Memory B cell (primary cell): ENCODE measurements at regions not wholly inside any gene's neighbourhood (a gene's known extent, or its start where the extent isn't known, plus 50 kb on each side); places are given as distances from the start of the nearest gene placed in this dataset.
"Not testable (repeated sequence)": the region's sequence is repeated elsewhere in the genome, so short reads cannot be mapped to it uniquely, and the experiment has no call there.

Experiments used
- ATAC-seq: fragments of 150-1000 bp; cut with Tn5 transposase; 2 replicates; pipeline ENCODE4 v1.10.0; 2021; ENCODE audit warnings: low read depth, mild to moderate bottlenecking, moderate library complexity
- DNase-seq, 2 donors: peaks; one replicate each; pipeline ENCODE4 v3.0.0; 2022; ENCODE audit warnings: low spot score in 2 of 2
- H3K27ac Mint-ChIP-seq: one replicate; pipeline ENCODE4 v1.8.0; 2022; ENCODE audit warnings: mild to moderate bottlenecking, moderate library complexity, mixed read lengths
- H3K27me3 Mint-ChIP-seq: one replicate; pipeline ENCODE4 v1.8.0; 2022; ENCODE audit warnings: mixed read lengths
- H3K36me3 Mint-ChIP-seq: one replicate; pipeline ENCODE4 v1.8.0; 2022; ENCODE audit warnings: mild to moderate bottlenecking, mixed read lengths
- H3K4me1 Mint-ChIP-seq: one replicate; pipeline ENCODE4 v1.8.0; 2022; ENCODE audit warnings: mixed read lengths
- H3K4me3 Mint-ChIP-seq: one replicate; pipeline ENCODE4 v1.8.0; 2022; ENCODE audit warnings: mild to moderate bottlenecking, moderate library complexity, mixed read lengths
- H3K9me3 Mint-ChIP-seq: one replicate; pipeline ENCODE4 v1.8.0; 2022; ENCODE audit warnings: mixed read lengths

DNA sequence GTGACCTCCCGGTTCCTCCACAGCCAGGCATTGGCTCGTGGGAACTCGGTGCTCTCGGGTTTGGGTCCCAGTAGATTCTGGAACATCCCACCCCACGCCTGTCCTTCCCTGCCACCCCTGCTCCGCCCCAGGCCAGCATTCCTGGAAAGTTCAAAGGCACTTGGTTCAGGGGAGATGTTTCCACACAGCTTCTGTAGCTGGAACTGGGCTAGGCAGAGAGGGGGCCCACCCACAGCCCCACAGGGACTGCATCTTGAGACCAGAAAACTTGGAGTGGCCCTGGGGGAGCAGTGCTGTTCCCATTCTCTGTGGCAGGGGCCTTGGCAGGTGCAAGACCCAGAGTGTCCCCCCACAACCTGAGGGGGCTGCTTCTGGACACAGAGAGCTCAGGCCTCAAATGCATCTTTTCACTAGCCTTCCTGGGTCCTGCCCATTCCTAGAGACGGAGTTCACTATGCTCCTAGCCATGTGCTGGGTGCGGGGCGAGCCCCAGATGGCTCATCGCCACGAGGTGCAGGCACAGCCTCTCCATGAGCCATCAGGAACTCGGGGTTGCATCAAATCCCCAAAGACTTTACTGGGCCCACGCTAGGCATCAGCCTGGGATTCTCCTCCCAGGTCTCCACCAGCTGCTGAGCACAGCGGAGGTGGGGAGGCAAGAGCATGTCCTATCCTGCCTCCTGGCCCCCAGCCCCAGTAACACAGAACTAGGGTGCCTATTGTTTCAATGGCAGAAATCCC, 68.7 kb downstream of the ZFP36L2 start:
- ATAC-seq (no peak), DNase-seq (no peak)
- Mint-ChIP-seq H3K27me3 (no peaks in the 10 kb centered on the region), H3K36me3 (no peaks in the 10 kb centered on the region), H3K4me3 (no peak overlapping the region), H3K27ac (peak overlapping the region; percentile 96), H3K9me3 (no peaks in the 10 kb centered on the region), H3K4me1 (peaks cover 41% of the 10 kb centered on the region)

DNA sequence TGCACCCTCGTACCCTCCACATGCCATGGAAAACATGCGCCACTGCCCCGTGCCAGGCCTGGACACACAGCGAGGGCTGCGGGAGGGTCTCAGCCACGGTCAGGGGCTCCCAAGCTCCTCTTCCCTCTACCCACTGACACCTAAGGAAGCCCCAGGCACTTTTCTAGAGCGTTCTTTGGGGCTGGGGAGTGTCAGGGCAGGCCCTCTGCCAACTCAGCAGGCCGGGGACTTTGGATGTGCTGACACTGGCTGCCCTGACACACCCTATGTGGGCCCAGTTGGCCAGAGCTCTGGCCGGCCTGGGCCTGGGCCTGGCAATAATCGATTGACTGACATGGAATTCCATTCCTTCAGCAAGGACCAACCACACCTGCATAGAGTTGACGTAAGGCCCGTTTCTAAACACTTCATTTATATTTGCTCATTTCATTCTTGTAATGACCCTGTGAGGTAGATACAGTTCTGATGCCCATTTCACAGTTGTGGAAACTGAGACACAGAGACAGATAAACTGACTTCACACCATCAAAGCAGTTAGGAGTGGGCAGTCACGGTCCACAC, 70.5 kb downstream of the ZFP36L2 start:
- DNase-seq (no peak), ATAC-seq (no peak)
- H3K36me3 Mint-ChIP-seq: no peaks in the 10 kb centered on the region
- no peaks in the 10 kb centered on the region for H3K9me3 Mint-ChIP-seq
- peaks cover 36% of the 10 kb centered on the region for H3K4me1 Mint-ChIP-seq
- H3K27ac Mint-ChIP-seq: peak overlapping the region; percentile 53
- no peak overlapping the region for H3K4me3 Mint-ChIP-seq
- no peaks in the 10 kb centered on the region for H3K27me3 Mint-ChIP-seq

DNA sequence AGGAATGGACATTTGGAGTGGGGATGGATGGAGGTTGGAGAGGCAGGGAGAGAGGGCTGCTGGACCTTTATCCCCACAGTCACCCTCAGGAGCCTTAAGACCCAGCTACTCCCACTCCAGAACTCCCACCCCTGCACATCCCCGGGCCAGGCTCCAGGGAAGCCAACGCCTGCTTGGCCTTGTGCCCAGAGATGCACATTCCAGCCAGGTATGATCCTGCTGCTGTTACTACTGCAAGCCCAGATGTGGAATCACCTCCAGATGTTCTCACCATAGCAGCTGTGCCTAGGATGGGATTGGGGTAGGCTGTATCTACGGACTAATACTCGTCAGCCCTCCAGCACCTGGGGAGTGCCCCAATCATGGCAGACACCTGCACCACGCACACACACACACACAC, 71.7 kb downstream of the ZFP36L2 start:
- Mint-ChIP-seq H3K36me3 (no peaks in the 10 kb centered on the region), H3K27ac (no peak overlapping the region), H3K9me3 (no peaks in the 10 kb centered on the region), H3K4me1 (peaks cover 32% of the 10 kb centered on the region), H3K4me3 (no peak overlapping the region), H3K27me3 (no peaks in the 10 kb centered on the region)
- DNase-seq (no peak), ATAC-seq (no peak)

DNA sequence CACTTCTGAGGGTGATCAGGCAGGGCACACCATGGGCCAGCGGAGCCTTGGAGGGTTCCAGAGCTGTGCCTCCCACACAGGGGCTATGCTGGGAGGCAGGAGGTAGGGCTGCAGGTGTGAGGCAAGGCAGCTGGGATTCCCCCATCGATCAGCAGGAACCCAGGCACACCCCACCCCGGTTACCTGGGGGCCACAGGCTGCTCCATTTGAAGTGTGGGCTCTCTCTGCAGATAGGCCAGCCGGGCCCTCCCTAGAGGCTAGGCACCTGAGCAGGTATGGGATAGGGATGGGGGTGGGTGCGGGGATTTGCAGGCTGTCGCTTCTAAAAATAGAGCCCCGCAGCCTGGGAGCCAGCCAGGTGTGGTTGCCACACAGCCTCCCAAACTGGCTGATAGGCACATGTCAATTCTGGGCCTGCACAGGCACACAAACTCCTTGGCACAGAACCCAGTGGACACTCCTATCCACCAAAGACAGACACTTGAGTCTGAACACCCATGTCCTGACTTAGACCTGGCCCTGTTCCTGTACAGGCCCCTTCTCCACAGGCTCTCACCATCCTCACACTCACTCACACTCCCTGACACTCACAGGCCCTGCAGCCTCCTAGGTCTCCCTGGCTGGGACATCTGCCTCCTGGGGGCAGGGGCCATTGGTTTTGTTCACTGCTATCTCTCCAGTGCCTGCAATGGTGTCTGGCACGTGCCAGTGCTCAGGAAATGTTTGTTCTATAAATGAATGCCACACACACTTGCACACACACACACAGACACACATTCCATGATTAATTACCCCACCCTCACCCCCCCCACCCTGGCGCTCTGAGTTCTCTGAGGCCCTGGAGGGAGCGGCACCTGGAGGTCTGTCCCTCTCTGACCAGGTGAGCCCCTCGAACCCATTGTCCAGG, 73.4 kb downstream of the ZFP36L2 start:
- Mint-ChIP-seq H3K36me3 (no peaks in the 10 kb centered on the region), H3K27ac (no peak overlapping the region), H3K27me3 (no peaks in the 10 kb centered on the region), H3K4me3 (no peak overlapping the region), H3K9me3 (no peaks in the 10 kb centered on the region), H3K4me1 (peaks cover 22% of the 10 kb centered on the region)
- ATAC-seq (no peak), DNase-seq (no peak)

DNA sequence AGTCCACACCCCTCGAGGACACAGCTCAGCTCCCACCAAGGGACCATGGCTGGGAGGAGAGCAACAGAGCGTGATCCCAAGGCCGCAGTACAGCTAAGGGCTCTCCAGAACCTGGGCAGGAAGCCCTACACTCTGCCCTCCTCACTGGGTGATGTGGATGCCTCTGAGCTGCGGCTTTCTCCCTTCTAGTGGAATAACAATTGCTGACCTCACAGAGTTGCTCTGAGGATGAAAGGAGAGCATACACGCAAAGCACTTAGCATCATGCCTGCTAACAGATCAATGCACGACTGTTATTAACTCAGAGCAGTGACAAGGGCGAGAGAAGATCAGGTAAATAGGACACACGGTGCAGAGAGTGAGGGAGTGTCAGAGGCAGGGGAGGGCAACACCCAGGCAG, 74.2 kb downstream of the ZFP36L2 start:
- Mint-ChIP-seq H3K27me3 (no peaks in the 10 kb centered on the region), H3K4me1 (peaks cover 22% of the 10 kb centered on the region), H3K9me3 (no peaks in the 10 kb centered on the region), H3K36me3 (no peaks in the 10 kb centered on the region), H3K4me3 (no peak overlapping the region), H3K27ac (no peak overlapping the region)
- no peak for ATAC-seq
- no peak for DNase-seq

DNA sequence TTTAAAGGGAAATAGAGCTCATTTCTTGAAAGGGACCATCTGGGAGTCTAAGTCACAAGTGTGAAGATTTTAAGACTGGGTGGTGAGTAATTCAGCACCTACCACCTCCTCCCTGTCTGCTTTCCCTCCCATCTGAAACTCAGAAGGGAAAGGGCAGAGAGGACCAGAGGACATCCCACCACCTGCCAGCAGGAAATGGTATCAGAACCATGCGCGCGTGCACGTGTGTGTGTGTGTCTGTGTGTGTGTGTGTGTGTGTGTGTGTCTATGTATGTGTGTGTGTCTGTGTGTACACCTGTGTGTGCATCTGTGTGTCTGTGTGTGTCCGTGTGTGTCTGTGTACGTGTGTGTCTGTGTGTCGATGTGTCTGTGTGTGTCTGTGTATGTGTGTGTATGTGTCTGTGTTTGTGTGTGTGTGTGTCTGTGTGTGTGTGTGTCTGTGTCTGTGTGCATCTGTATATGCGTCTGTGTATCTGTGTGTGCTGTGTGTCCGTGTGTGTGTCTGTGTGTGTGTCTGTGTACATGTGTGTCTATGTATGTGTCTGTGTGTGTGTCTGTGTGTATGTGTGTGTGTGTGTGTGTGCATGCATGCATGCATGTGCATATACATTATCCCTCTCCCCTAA, 76.8 kb downstream of the ZFP36L2 start:
- Mint-ChIP-seq H3K27ac (no peak overlapping the region), H3K36me3 (no peaks in the 10 kb centered on the region), H3K9me3 (no peaks in the 10 kb centered on the region), H3K4me1 (peaks cover 19% of the 10 kb centered on the region), H3K4me3 (no peak overlapping the region), H3K27me3 (no peaks in the 10 kb centered on the region)
- DNase-seq (no peak), ATAC-seq (no peak)

DNA sequence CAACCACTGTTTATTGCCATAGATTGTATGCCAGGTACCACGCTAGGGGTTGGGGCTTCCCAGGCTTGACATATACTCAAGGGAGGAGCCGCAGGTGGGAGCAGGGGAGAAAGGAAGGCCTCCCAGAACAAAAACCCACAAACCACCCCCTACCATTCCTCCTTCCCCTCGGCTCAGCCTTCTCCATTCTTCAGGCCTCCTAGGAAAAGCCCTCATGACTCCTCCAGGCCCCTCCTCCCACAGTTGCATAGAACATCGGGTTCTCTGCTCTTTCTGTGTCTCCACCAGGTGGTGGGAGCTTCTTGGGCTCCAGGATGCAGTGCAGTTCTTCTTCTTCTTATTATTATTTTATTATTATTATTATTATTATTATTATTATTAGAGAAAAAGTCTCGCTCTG, 80.3 kb downstream of the ZFP36L2 start:
- no peaks in the 10 kb centered on the region for H3K27me3 Mint-ChIP-seq
- no peak overlapping the region for H3K4me3 Mint-ChIP-seq
- H3K27ac Mint-ChIP-seq: no peak overlapping the region
- no peak for DNase-seq
- no peaks in the 10 kb centered on the region for H3K9me3 Mint-ChIP-seq
- no peaks in the 10 kb centered on the region for H3K36me3 Mint-ChIP-seq
- ATAC-seq: no peak
- H3K4me1 Mint-ChIP-seq: peaks cover 13% of the 10 kb centered on the region

DNA sequence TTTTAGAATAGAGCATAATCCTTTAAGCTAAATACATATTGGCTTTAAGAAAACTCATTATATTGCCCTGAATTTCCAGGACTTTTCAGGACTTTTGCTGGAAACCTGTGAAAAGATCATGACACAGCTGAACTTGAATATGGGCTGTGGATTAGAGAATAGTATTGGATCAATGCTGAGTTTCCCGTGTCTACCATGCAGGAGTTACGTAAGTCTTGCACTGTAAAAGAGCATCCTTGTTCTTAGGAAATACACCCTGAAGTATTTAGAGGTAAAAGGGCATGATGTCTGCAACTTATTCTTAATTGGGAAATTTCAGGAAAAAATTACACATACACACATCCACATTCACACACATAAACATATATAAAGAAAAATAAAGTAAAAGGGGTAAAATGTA, 82.1 kb downstream of the ZFP36L2 start:
- no peak overlapping the region for H3K27ac Mint-ChIP-seq
- ATAC-seq (no peak), DNase-seq (no peak)
- H3K27me3 Mint-ChIP-seq: no peaks in the 10 kb centered on the region
- H3K9me3 Mint-ChIP-seq: no peaks in the 10 kb centered on the region
- no peak overlapping the region for H3K4me3 Mint-ChIP-seq
- no peaks in the 10 kb centered on the region for H3K36me3 Mint-ChIP-seq
- peaks cover 16% of the 10 kb centered on the region for H3K4me1 Mint-ChIP-seq

DNA sequence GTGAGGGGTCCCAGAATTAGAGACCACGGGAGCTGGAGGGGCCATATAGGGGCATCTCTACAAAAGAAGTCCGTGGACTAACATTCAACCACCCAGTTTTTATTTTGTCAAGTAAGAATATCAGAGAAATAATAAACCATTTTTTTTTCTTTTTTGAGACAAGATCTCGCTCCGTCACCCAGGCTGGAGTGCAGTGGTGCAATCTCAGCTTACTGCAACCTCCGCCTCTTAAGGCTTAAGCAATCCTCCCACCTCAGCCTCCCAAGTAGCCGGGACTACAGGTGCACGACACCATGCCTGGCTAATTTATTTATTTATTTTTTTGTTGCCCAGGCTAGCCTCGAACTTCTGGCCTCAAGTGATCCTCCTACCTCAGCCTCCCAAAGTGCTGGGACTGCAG, 82.7 kb downstream of the ZFP36L2 start:
- ATAC-seq (no peak), DNase-seq (no peak)
- H3K36me3 Mint-ChIP-seq: no peaks in the 10 kb centered on the region
- H3K27me3 Mint-ChIP-seq: no peaks in the 10 kb centered on the region
- peaks cover 16% of the 10 kb centered on the region for H3K4me1 Mint-ChIP-seq
- H3K9me3 Mint-ChIP-seq: no peaks in the 10 kb centered on the region
- no peak overlapping the region for H3K27ac Mint-ChIP-seq
- no peak overlapping the region for H3K4me3 Mint-ChIP-seq

DNA sequence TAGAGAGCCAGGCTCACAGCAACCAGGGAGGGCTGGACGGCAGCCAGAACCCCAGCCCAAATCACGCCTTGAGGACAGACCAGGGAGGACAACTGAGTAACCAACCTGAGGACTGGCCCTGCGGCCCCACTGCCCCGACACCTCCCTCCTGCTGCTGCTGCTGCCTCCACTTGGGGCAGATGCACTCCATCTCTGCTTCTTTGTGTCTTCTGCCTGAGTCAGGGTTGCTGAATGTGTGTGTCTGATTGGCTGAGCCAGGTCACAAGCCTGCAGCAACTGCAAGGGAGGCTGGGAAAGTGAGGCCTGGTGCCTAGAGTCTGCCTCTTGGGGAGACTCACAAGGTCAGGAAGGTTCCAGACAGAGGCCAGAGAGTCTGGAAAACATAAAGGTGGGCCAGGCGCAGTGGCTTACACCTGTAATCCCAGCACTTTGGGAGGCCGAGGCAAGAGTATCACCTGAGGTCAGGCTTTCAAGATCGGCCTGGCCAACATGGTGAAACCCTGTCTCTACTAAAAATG, 83.4 kb downstream of the ZFP36L2 start:
- peak overlapping the region; percentile 50 for H3K27ac Mint-ChIP-seq
- H3K9me3 Mint-ChIP-seq: no peaks in the 10 kb centered on the region
- H3K36me3 Mint-ChIP-seq: no peaks in the 10 kb centered on the region
- H3K27me3 Mint-ChIP-seq: no peaks in the 10 kb centered on the region
- H3K4me3 Mint-ChIP-seq: no peak overlapping the region
- ATAC-seq (no peak), DNase-seq (no peak)
- peaks cover 16% of the 10 kb centered on the region for H3K4me1 Mint-ChIP-seq

DNA sequence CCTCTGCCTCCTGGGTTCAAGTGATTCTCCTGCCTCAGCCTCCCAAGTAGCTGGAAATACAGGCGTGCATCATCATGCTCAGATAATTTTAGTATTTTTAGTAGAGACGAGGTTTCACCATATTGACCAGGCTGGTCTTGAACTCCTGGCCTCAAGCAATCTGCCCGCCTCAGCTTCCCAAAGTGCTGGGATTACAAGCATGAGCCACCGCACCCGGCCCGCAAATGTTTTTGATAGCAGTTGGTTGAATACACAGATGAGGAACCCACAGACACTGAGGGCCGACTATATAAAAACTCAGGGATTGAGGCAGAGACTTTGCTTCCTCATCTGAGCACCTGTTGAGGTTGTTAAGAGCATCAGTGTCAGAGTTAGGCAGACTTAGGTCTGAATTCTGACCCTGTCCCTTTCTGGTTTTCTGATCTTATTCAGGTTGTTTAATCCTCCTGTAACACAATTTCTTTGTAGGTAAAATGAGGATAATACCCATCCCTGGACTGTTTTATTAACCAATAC, 84.7 kb downstream of the ZFP36L2 start:
- not testable (repeated sequence) for H3K9me3 Mint-ChIP-seq, H3K27me3 Mint-ChIP-seq, H3K4me3 Mint-ChIP-seq, DNase-seq, H3K36me3 Mint-ChIP-seq
- ATAC-seq: peak; percentile 81
- Mint-ChIP-seq H3K4me1 (peaks cover 28% of the 10 kb centered on the region), H3K27ac (peak overlapping the region; percentile 76)

DNA sequence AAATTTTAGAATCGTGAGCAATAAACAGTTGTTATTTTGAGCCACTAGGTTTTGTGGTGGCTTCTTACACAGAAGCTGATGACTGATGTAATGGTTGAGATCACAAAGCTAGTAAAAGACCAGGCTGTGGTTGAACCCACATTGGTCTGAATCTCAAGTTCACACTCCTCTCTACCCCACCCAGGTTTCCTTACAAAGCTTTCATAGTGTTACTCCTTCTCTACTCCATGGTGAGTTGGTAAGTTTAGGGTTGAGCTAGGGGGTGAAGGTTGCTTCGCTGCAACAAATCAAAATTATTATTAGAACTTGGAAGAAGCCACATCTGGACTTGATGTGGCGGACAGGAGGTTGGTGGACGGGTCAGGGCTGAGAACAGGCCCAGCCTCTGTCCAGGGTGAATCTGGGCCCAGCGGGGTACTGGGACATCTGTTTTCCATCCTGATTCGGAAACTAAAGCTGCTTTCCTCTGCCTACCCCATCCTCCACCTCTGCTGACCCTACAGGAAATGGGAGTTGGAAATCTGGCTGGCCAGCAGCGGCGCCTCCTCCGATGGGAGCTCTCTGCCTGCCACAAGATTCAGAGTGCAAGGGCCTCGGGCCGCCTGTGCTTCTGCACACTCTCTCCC, 86.3 kb downstream of the ZFP36L2 start:
- DNase-seq (no peak), ATAC-seq (no peak)
- Mint-ChIP-seq H3K36me3 (no peaks in the 10 kb centered on the region), H3K4me3 (no peak overlapping the region), H3K9me3 (no peaks in the 10 kb centered on the region), H3K4me1 (peaks cover 41% of the 10 kb centered on the region), H3K27ac (peak overlapping the region; percentile 69), H3K27me3 (no peaks in the 10 kb centered on the region)

DNA sequence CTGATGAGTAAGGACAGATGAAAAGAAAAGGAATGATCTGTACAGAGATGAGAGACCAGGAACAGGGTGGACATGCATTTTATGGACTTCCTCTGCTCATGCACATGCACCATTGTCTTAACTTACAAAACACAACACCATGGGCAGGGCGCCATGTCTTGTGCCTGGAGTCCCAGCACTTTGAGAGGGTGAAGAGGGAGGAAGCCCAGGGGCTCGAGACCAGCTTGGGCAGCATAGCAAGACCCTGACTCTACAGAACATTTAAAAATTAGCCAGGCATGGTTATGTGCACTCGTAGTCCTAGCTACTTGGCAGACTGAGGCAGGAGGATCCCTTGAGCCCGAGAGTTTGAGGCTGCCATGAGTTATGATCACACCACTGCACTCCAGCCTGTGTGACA, 86.9 kb downstream of the ZFP36L2 start:
- H3K4me1 Mint-ChIP-seq: peaks cover 43% of the 10 kb centered on the region
- H3K9me3 Mint-ChIP-seq: no peaks in the 10 kb centered on the region
- ATAC-seq: no peak
- no peak for DNase-seq
- no peaks in the 10 kb centered on the region for H3K36me3 Mint-ChIP-seq
- no peaks in the 10 kb centered on the region for H3K27me3 Mint-ChIP-seq
- H3K4me3 Mint-ChIP-seq: no peak overlapping the region
- peak overlapping the region; percentile 69 for H3K27ac Mint-ChIP-seq
